Kidney epithelial cell (primary cell): ENCODE measurements at regions not wholly inside any gene's neighbourhood (a gene's known extent, or its start where the extent isn't known, plus 50 kb on each side); places are given as distances from the start of the nearest gene placed in this dataset.
"Not testable (repeated sequence)": the region's sequence is repeated elsewhere in the genome, so short reads cannot be mapped to it uniquely, and the experiment has no call there.

Experiments used
- DNase-seq: peaks from one replicate; pipeline ENCODE4 v3.0.0-alpha.2; 2010; ENCODE audit warnings: low read depth
- H3K27me3 ChIP-seq: 2 replicates; pipeline ENCODE4 v1.6.0; 2011; ENCODE audit warnings: low read length; ENCODE audit not compliant: control insufficient read depth, insufficient read depth
- H3K36me3 ChIP-seq: 2 replicates; pipeline ENCODE4 v1.5.1; 2011; ENCODE audit warnings: low read length; ENCODE audit not compliant: control insufficient read depth, insufficient read depth
- H3K4me3 ChIP-seq: 2 replicates; pipeline ENCODE4 v1.5.1; 2011; ENCODE audit warnings: low read depth, mild to moderate bottlenecking, control low read depth, low read length
- TF ChIP-seq, protein P1 (sequence below): IDR thresholded peaks from 2 replicates; pipeline ENCODE4 v1.5.1; 2011; ENCODE audit warnings: mild to moderate bottlenecking, moderate library complexity, low read length, control low read depth, inconsistent platforms; ENCODE audit not compliant: insufficient read depth, poor library complexity, severe bottlenecking

DNA sequence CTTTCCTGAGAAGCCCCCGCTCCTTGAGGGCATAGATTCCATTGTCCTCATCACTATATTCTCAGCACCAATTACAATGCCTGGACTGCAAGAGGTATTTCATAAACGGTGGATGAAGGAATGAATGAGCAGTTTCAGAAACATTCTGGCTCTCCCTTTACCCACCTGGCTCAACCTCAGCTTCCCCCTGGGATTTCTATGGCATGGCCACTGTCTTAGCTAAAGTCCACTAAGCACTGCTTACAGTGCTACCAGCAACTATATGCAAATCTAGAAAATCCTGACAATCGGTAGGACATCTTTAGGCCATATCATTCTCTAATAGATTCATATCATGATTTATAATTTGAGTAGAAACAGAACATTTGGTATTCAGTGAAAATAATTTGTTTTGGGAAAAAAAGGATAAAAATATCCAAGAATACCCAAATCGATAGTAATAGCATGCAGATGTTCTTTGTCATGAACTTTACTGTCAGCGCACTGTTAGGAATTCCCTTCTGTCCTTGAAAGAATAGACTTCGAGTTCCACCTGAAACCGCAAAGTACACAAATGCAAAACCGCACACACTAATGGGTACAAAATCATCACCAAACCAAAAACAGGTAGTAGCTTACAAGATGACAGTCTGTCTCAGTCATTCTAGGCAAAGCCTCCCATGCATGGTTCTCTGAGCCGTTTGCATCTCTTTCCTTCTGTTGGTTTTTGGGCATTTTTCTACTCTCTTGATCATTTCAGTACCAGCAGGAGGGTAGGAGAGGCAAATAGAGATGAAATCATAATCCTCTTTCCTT is 303.6 kb upstream of the ID2 start:
- TF ChIP-seq, protein P1, sequence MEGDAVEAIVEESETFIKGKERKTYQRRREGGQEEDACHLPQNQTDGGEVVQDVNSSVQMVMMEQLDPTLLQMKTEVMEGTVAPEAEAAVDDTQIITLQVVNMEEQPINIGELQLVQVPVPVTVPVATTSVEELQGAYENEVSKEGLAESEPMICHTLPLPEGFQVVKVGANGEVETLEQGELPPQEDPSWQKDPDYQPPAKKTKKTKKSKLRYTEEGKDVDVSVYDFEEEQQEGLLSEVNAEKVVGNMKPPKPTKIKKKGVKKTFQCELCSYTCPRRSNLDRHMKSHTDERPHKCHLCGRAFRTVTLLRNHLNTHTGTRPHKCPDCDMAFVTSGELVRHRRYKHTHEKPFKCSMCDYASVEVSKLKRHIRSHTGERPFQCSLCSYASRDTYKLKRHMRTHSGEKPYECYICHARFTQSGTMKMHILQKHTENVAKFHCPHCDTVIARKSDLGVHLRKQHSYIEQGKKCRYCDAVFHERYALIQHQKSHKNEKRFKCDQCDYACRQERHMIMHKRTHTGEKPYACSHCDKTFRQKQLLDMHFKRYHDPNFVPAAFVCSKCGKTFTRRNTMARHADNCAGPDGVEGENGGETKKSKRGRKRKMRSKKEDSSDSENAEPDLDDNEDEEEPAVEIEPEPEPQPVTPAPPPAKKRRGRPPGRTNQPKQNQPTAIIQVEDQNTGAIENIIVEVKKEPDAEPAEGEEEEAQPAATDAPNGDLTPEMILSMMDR: no peak
- H3K4me3 ChIP-seq: no peak overlapping the region
- no peaks in the 10 kb centered on the region for H3K36me3 ChIP-seq
- no peak for DNase-seq
- no peaks in the 10 kb centered on the region for H3K27me3 ChIP-seq

DNA sequence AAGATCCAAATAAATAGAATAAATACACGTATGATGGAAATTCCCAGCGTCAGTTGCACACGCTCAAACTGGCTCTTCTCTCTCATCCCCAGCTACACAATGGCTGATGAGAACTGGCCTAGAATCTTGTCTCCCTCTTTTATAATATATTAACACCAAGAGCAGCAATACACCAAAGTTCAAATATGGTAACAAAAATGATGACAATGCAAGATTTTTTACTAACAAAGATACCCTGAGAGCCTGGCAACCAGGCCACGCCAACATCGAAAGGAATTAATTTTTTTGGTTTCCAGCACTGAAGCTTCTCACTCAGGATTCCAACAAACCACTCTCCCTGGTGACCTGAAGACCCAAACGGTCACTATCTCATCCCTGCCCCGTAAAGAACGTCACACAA is 302.7 kb upstream of the ID2 start:
- TF ChIP-seq, protein P1: no peak
- no peak for DNase-seq
- Histone ChIP-seq H3K4me3 (no peak overlapping the region), H3K36me3 (no peaks in the 10 kb centered on the region), H3K27me3 (no peaks in the 10 kb centered on the region)

DNA sequence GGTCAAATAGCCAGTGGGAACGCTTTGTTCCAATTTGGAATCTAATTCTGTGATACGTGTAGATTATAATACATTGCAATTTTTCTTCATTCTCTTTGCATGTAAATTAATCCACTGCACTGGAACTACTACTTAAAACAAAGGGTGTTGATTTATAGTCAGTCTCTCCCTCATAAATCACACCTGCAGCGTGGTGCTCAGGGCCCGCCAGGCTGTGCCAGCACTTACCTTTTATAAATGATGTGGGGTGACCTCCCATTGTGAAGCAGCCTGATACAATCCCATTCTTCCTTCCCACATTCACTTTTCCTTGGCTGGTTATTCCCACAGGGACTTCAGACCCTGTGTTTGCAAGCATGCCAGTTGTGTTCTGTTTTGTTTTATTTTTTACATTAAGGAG is 302.3 kb upstream of the ID2 start:
- TF ChIP-seq, protein P1: no peak
- Histone ChIP-seq H3K36me3 (no peaks in the 10 kb centered on the region), H3K27me3 (no peaks in the 10 kb centered on the region), H3K4me3 (no peak overlapping the region)
- DNase-seq: no peak

DNA sequence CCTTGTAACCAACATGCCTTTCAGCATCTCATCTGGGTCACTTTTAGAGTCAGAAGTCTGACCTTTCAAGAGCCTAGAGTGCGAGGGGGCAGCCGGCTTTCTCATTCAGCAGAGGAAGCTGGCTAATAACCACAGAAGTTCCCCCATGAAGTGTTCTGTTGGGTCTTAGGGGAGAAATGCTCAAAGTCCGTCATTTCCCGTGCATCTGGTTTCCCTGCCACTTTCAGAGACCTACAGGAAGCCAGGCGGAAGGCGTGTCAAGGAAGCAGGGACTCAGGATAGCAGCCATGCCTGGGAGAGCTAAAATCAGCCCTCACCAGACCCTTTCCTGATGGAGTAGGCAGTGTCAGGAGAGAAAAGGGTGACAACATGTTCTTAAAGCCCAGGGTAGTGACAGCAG is 301.8 kb upstream of the ID2 start:
- no peak for DNase-seq
- no peaks in the 10 kb centered on the region for H3K36me3 ChIP-seq
- no peak overlapping the region for H3K4me3 ChIP-seq
- TF ChIP-seq, protein P1: no peak
- H3K27me3 ChIP-seq: no peaks in the 10 kb centered on the region

DNA sequence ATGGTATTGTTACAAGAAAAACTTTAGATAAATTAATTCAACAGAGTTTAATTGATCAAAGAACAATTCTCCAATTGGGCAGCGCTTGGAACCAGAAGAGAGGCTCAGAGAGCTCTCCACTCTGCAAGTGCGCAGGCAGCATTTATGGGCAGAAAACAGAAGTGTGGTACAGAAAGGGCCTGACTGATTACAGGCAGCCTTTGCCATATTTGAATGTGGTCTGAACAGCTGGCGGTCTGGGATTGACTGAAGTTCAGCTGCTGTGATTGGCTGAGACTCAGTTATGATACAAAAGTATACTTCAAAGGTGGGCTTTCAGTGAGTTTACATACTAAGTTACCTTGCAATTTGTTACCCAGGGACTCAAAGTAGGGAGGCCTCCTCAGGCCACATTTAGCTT is 301.3 kb upstream of the ID2 start:
- DNase-seq: no peak
- H3K27me3 ChIP-seq: no peaks in the 10 kb centered on the region
- H3K36me3 ChIP-seq: no peaks in the 10 kb centered on the region
- no peak overlapping the region for H3K4me3 ChIP-seq
- TF ChIP-seq, protein P1: no peak

DNA sequence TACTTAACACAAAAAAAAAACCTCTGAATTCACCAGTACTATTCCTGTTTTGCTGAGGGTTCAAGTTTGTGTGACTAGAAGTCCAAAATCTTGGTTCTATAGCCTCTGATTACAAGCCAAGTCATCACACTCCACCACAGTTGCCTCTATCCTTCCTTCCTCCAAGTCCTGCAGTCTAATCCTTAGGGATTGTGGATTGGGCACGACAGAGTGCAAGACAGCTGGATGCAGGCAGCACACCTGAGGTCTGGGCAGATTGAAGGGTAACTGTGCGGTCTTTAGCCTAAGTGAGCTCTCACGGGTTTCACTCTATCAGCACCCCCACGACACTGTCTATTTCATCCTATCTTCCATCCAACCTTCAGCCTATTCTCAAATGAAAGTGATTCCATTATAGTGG is 299.4 kb upstream of the ID2 start:
- Histone ChIP-seq H3K27me3 (no peaks in the 10 kb centered on the region), H3K4me3 (no peak overlapping the region), H3K36me3 (no peaks in the 10 kb centered on the region)
- TF ChIP-seq, protein P1: no peak
- DNase-seq: no peak

DNA sequence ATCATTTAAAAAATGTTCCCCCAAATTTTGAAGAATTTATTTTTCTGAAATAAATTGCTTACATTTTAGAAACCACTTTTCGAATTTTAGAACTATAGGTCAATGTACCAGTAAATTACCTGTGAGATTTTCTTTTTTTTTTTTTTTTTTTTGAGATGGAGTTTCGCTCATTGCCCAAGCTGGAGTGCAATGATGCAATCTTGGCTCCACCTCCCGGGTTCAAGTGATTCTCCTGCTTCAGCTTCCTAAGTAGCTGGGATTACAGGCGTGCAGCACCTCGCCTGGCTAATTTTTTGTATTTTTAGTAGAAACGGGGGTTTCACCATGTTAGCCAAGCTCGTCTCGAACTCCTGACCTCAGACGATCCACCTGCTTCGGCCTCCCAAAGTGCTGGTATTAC is 295.1 kb upstream of the ID2 start:
- H3K36me3 ChIP-seq, H3K4me3 ChIP-seq, H3K27me3 ChIP-seq, DNase-seq: not testable (repeated sequence)
